ENCODE measurements at regions not wholly inside any gene's neighbourhood (a gene's known extent, or its start where the extent isn't known, plus 50 kb on each side); places are given as distances from the start of the nearest gene placed in this dataset.

DNA sequence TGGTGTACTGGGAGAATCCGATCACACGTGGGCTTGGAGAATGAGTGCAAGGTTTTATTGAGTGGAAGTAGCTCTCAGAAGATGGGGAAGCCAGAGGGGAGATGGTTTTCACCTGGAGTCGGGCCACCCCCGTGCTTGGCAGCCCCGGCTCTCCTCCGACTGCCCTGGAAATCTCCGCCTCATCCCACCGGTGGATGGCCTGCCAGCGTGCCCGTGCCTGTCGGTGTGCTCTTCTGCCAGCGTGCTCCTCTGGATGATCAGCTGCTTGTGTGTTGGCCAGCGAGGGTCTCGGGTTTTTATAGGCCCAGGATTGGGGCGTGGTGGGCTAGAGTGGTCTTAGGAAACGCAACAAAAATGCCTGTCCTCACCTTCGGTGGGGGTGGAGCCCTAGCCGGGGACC is 368.0 kb downstream of the FAT4 start:
- TF ChIP-seq, protein P1, sequence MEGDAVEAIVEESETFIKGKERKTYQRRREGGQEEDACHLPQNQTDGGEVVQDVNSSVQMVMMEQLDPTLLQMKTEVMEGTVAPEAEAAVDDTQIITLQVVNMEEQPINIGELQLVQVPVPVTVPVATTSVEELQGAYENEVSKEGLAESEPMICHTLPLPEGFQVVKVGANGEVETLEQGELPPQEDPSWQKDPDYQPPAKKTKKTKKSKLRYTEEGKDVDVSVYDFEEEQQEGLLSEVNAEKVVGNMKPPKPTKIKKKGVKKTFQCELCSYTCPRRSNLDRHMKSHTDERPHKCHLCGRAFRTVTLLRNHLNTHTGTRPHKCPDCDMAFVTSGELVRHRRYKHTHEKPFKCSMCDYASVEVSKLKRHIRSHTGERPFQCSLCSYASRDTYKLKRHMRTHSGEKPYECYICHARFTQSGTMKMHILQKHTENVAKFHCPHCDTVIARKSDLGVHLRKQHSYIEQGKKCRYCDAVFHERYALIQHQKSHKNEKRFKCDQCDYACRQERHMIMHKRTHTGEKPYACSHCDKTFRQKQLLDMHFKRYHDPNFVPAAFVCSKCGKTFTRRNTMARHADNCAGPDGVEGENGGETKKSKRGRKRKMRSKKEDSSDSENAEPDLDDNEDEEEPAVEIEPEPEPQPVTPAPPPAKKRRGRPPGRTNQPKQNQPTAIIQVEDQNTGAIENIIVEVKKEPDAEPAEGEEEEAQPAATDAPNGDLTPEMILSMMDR (IDR thresholded peaks at IDR 0.05; ENCODE audit: insufficient read depth, low read depth, low read length), result no peak
- TF ChIP-seq EZH2 (IDR thresholded peaks at IDR 0.05; ENCODE audit: insufficient read depth, low read length), result no peak
